ENCODE measurements at regions not wholly inside any gene's neighbourhood (a gene's known extent, or its start where the extent isn't known, plus 50 kb on each side); places are given as distances from the start of the nearest gene placed in this dataset.

GRCh38 chr22:49482811-49483210 is 344.9 kb downstream of the BRD1 start:
- no peak overlapping the region for H3K9ac ChIP-seq (ENCODE audit: low read length)
- no peaks in the 10 kb centered on the region for H3K27me3 ChIP-seq (replicated peaks; ENCODE audit: insufficient read depth, low read length)
- H3K4me3 ChIP-seq (ENCODE audit: low read length), result no peak overlapping the region
- H3K79me2 ChIP-seq (ENCODE audit: low read length), result no peaks in the 10 kb centered on the region
- H2AFZ ChIP-seq (ENCODE audit: low read length), result no peak overlapping the region
- H3K4me1 ChIP-seq (ENCODE audit: low read length), result no peaks in the 10 kb centered on the region
- no peaks in the 10 kb centered on the region for H3K36me3 ChIP-seq (replicated peaks; ENCODE audit: insufficient read depth, low read length)
- H4K20me1 ChIP-seq (ENCODE audit: insufficient read depth, low read length), result no peaks in the 10 kb centered on the region
- DNase-seq, result no peak
- H3K9me2 ChIP-seq (replicated peaks; ENCODE audit: insufficient read depth, low read length), result no peaks in the 10 kb centered on the region
- no peaks in the 10 kb centered on the region for H3F3A ChIP-seq (ENCODE audit: insufficient read depth, low read length)
- no peak overlapping the region for H3K27ac ChIP-seq (ENCODE audit: low read length)
- H3K9me3 ChIP-seq (replicated peaks; ENCODE audit: insufficient read depth, low read length), result no peaks in the 10 kb centered on the region
- TF ChIP-seq EZH2phosphoT487 (IDR thresholded peaks at IDR 0.05; ENCODE audit: low read length) (no peak), EZH2 (optimal IDR thresholded peaks at IDR 0.05; ENCODE audit: low read depth, low read length) (no peak)
- TF ChIP-seq, protein P1, sequence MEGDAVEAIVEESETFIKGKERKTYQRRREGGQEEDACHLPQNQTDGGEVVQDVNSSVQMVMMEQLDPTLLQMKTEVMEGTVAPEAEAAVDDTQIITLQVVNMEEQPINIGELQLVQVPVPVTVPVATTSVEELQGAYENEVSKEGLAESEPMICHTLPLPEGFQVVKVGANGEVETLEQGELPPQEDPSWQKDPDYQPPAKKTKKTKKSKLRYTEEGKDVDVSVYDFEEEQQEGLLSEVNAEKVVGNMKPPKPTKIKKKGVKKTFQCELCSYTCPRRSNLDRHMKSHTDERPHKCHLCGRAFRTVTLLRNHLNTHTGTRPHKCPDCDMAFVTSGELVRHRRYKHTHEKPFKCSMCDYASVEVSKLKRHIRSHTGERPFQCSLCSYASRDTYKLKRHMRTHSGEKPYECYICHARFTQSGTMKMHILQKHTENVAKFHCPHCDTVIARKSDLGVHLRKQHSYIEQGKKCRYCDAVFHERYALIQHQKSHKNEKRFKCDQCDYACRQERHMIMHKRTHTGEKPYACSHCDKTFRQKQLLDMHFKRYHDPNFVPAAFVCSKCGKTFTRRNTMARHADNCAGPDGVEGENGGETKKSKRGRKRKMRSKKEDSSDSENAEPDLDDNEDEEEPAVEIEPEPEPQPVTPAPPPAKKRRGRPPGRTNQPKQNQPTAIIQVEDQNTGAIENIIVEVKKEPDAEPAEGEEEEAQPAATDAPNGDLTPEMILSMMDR (IDR thresholded peaks at IDR 0.05; ENCODE audit: low read length), result no peak
- no peak overlapping the region for H3K4me2 ChIP-seq (ENCODE audit: low read depth, low read length)

- Histone ChIP-seq H3K9me2 (replicated peaks; ENCODE audit: insufficient read depth, low read length) (no peaks in the 10 kb centered on the region), H3K4me1 (ENCODE audit: low read length) (no peaks in the 10 kb centered on the region), H3K9ac (ENCODE audit: low read length) (no peak overlapping the region), H3K36me3 (replicated peaks; ENCODE audit: insufficient read depth, low read length) (no peaks in the 10 kb centered on the region), H3K27ac (ENCODE audit: low read length) (no peak overlapping the region), H3K4me2 (ENCODE audit: low read depth, low read length) (no peak overlapping the region), H4K20me1 (ENCODE audit: insufficient read depth, low read length) (no peaks in the 10 kb centered on the region), H3K9me3 (replicated peaks; ENCODE audit: insufficient read depth, low read length) (no peaks in the 10 kb centered on the region), H3K27me3 (replicated peaks; ENCODE audit: insufficient read depth, low read length) (no peaks in the 10 kb centered on the region), H3K4me3 (ENCODE audit: low read length) (no peak overlapping the region), H3K79me2 (ENCODE audit: low read length) (no peaks in the 10 kb centered on the region), H3F3A (ENCODE audit: insufficient read depth, low read length) (no peaks in the 10 kb centered on the region), H2AFZ (ENCODE audit: low read length) (no peak overlapping the region)
- DNase-seq, result no peak
- TF ChIP-seq, protein P1 (IDR thresholded peaks at IDR 0.05; ENCODE audit: low read length), result no peak
- no peak for TF ChIP-seq EZH2phosphoT487 (IDR thresholded peaks at IDR 0.05; ENCODE audit: low read length)
- TF ChIP-seq EZH2 (optimal IDR thresholded peaks at IDR 0.05; ENCODE audit: low read depth, low read length), result no peak
Measured at GRCh38 chr22:49481659-49482399, 345.8 kb downstream of the BRD1 start.

- H3K27ac ChIP-seq (ENCODE audit: low read length), result no peak overlapping the region
- no peak overlapping the region for H3K9ac ChIP-seq (ENCODE audit: low read length)
- no peaks in the 10 kb centered on the region for H4K20me1 ChIP-seq (ENCODE audit: insufficient read depth, low read length)
- H3K4me1 ChIP-seq (ENCODE audit: low read length), result no peaks in the 10 kb centered on the region
- TF ChIP-seq EZH2 (optimal IDR thresholded peaks at IDR 0.05; ENCODE audit: low read depth, low read length), result no peak
- TF ChIP-seq EZH2phosphoT487 (IDR thresholded peaks at IDR 0.05; ENCODE audit: low read length), result no peak
- TF ChIP-seq, protein P1 (IDR thresholded peaks at IDR 0.05; ENCODE audit: low read length), result no peak
- no peak overlapping the region for H2AFZ ChIP-seq (ENCODE audit: low read length)
- no peaks in the 10 kb centered on the region for H3F3A ChIP-seq (ENCODE audit: insufficient read depth, low read length)
- H3K4me3 ChIP-seq (ENCODE audit: low read length), result no peak overlapping the region
- H3K9me3 ChIP-seq (replicated peaks; ENCODE audit: insufficient read depth, low read length), result no peaks in the 10 kb centered on the region
- H3K9me2 ChIP-seq (replicated peaks; ENCODE audit: insufficient read depth, low read length), result no peaks in the 10 kb centered on the region
- no peak for DNase-seq
- H3K79me2 ChIP-seq (ENCODE audit: low read length), result no peaks in the 10 kb centered on the region
- H3K27me3 ChIP-seq (replicated peaks; ENCODE audit: insufficient read depth, low read length), result no peaks in the 10 kb centered on the region
- H3K4me2 ChIP-seq (ENCODE audit: low read depth, low read length), result no peak overlapping the region
- no peaks in the 10 kb centered on the region for H3K36me3 ChIP-seq (replicated peaks; ENCODE audit: insufficient read depth, low read length)
Measured at GRCh38 chr22:49480896-49481658, 346.6 kb downstream of the BRD1 start.

Measured in MM.1S (cell line).